ENCODE measurements at regions not wholly inside any gene's neighbourhood (a gene's known extent, or its start where the extent isn't known, plus 50 kb on each side); places are given as distances from the start of the nearest gene placed in this dataset.

GRCh38 chr7:17622451-17622850 lies 317.8 kb downstream of the SNX13 start:
- no peak for TF ChIP-seq SP1 (IDR thresholded peaks at IDR 0.05)
- no peak for TF ChIP-seq LEF1 (IDR thresholded peaks at IDR 0.05; ENCODE audit: borderline replicate concordance)
- TF ChIP-seq ZNF384 (IDR thresholded peaks at IDR 0.05) = no peak
